IPS-15b (cell line): ENCODE measurements at regions not wholly inside any gene's neighbourhood (a gene's known extent, or its start where the extent isn't known, plus 50 kb on each side); places are given as distances from the start of the nearest gene placed in this dataset.
"Not testable (repeated sequence)": the region's sequence is repeated elsewhere in the genome, so short reads cannot be mapped to it uniquely, and the experiment has no call there.

ENCODE experiments used
- H3K27me3 ChIP-seq: one replicate; pipeline ENCODE4 v1.6.1; 2013; ENCODE audit warnings: low read length; ENCODE audit not compliant: control insufficient read depth, insufficient read depth
- H3K36me3 ChIP-seq: one replicate; pipeline ENCODE4 v1.6.1; 2013; ENCODE audit warnings: low read length; ENCODE audit not compliant: control insufficient read depth, insufficient read depth
- H3K4me1 ChIP-seq: one replicate; pipeline ENCODE4 v1.6.1; 2013; ENCODE audit warnings: mild to moderate bottlenecking, low read length; ENCODE audit not compliant: control insufficient read depth, insufficient read depth
- H3K4me3 ChIP-seq: one replicate; pipeline ENCODE4 v1.5.1; 2013; ENCODE audit warnings: low read depth, low read length
- H3K9ac ChIP-seq: one replicate; pipeline ENCODE4 v1.6.1; 2013; ENCODE audit warnings: low read depth, mild to moderate bottlenecking, low read length
- H3K9me3 ChIP-seq: one replicate; pipeline ENCODE4 v1.6.1; 2013; ENCODE audit warnings: mild to moderate bottlenecking, low read length; ENCODE audit not compliant: control insufficient read depth, insufficient read depth

DNA sequence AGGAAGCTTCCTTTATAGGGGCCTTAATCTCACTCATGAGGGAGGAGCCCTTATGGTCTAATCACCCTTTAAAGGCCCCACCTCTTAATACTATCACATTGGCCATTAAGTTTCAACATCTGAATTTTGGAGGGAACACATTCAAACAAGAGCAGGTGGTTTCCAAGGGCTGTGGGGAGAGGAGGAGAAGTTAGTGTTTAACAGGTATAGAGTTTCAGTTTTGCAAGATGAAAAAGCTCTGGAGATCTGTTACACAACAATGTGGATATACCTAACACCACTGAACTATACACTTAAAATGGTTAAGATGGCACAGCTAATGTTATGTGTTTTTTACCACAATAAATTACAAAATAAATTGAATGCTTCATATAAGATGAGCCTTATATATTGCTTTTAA is 113.4 kb upstream of the DNAH14 start:
- H3K9ac ChIP-seq: no peak overlapping the region
- no peaks in the 10 kb centered on the region for H3K27me3 ChIP-seq
- H3K36me3 ChIP-seq: no peaks in the 10 kb centered on the region
- H3K9me3 ChIP-seq: peaks cover 2% of the 10 kb centered on the region
- H3K4me3 ChIP-seq: no peak overlapping the region
- no peaks in the 10 kb centered on the region for H3K4me1 ChIP-seq

DNA sequence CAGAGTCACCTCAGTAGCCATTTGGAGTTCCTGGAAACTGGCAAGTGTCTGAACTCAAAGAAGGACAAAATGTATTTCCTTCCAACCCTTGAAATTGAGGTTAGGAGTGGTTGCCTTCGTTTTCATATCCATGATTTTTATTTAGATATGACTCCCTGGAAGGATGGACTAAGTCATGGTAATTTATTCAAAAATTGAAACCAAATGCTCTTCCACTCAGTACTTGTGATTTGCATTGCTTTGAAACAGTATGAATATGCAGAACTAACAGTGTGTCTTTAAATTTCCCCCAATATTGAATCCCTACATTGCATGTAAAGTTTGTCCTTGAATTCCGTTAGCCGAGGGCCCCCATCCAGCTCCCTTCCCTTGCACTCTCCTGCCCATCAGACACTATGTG is 112.1 kb upstream of the DNAH14 start:
- Histone ChIP-seq H3K36me3 (no peaks in the 10 kb centered on the region), H3K4me1 (no peaks in the 10 kb centered on the region), H3K9me3 (peaks cover 5% of the 10 kb centered on the region), H3K27me3 (no peaks in the 10 kb centered on the region), H3K9ac (no peak overlapping the region), H3K4me3 (no peak overlapping the region)

DNA sequence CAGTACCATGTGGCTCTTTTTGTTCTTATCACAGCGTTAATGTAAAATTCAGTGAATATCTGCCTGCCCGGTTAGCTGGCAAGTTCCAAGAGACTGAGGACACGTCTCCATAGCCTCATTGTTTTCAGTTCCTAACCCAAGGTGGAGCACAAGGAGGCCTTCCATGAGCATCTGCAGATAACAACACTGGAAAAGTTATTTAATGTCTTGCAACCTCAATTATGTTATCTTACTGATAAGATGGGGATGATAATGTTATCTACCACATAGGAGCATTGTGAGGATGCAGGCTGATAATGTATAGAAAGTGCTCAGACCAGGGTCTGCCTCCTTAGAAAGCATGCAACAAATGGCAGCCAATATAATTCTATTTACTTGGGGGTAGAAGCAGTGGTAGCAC is 109.6 kb upstream of the DNAH14 start:
- H3K4me1 ChIP-seq: no peaks in the 10 kb centered on the region
- no peak overlapping the region for H3K4me3 ChIP-seq
- H3K27me3 ChIP-seq: no peaks in the 10 kb centered on the region
- no peaks in the 10 kb centered on the region for H3K36me3 ChIP-seq
- peaks cover 5% of the 10 kb centered on the region for H3K9me3 ChIP-seq
- H3K9ac ChIP-seq: no peak overlapping the region

DNA sequence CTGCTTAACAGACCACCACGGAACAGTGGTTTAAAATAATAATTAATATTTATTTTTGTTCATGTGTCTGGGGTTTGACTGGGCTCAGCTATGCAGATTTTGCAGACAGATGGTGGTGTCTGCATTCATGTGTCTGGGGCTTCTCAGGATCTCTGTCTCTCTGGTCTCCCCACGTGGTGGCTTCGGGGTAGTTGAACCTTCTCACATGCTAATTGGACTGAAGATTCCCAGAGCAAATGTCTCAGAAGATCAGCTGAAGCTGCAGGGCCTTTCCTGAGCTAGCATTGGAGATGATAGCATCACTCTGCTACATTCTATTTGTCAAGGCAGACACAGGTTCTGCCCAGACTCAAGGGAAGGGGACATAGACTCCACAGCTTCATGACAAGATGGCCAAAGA is 109.1 kb upstream of the DNAH14 start:
- Histone ChIP-seq H3K36me3 (no peaks in the 10 kb centered on the region), H3K9me3 (peaks cover 5% of the 10 kb centered on the region), H3K9ac (no peak overlapping the region), H3K4me1 (no peaks in the 10 kb centered on the region), H3K4me3 (no peak overlapping the region), H3K27me3 (no peaks in the 10 kb centered on the region)

DNA sequence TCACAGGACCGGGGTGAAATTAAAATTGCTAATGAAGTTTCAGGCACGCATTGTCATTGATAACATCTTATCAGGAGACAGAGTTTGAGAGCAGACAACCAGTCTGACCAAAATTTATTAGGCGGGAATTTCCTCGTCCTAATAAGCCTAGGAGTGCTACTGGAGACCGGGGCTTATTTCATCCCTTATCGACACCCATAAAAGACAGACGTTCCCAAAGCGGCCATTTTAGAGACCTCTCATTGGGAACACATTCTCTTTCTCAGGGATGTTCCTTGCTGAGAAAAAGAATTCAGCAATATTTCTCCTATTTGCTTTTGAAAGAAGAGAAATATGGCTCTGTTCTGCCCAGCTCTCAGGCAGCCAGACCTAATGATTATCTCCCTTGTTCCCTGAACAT is 107.7 kb upstream of the DNAH14 start:
- not testable (repeated sequence) for H3K4me1 ChIP-seq, H3K27me3 ChIP-seq

DNA sequence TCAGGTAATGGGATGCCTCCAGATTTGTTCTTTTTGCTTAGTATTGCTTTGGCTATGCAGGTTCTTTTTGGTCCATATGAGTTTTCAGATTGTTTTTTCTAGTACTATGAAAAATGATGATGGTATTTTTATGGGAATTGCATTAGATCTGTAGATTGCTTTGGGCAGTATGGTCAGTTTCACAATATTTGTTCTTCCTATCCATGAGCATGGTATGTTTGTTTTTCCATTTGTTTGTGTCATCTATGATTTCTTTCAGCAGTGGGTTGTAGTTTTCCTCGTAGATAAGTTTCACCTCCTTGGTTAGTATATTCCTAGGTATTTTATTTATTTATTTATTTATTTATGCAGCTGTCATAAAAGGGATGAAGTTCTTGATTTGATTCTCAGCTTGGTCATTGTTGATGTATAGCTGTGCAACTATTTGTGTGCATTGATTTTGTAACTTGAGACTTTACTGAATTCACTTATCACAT is 103.9 kb upstream of the DNAH14 start:
- Histone ChIP-seq H3K4me3 (no peak overlapping the region), H3K9ac (no peak overlapping the region), H3K9me3 (peaks cover 5% of the 10 kb centered on the region), H3K36me3 (no peaks in the 10 kb centered on the region), H3K4me1 (no peaks in the 10 kb centered on the region), H3K27me3 (peaks cover 2% of the 10 kb centered on the region)

More for the DNA sequence above, 107.7 kb upstream of the DNAH14 start:
- not testable (repeated sequence) for H3K36me3 ChIP-seq, H3K9ac ChIP-seq, H3K4me3 ChIP-seq, H3K9me3 ChIP-seq

DNA sequence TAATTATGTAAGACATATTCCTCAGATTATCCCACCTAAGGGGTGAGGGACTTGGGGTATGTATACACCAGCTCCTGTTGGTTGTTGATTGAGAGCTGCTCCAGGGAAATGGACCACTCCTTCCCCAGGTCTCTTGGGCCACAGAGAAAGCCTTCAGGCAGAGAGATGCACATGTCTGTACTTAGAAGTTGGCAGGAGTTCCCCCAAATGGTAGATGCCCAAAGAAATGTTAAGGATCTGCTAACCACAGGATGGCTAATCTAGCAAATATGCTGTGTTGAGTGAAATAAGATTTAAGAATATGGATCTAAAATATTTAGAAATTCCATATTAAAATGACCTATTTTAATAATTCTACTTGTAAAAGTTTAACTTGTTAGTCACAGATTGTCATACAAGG is 100.8 kb upstream of the DNAH14 start:
- H3K4me3 ChIP-seq: no peak overlapping the region
- no peaks in the 10 kb centered on the region for H3K36me3 ChIP-seq
- H3K9me3 ChIP-seq: no peaks in the 10 kb centered on the region
- no peaks in the 10 kb centered on the region for H3K4me1 ChIP-seq
- peaks cover 2% of the 10 kb centered on the region for H3K27me3 ChIP-seq
- H3K9ac ChIP-seq: no peak overlapping the region

DNA sequence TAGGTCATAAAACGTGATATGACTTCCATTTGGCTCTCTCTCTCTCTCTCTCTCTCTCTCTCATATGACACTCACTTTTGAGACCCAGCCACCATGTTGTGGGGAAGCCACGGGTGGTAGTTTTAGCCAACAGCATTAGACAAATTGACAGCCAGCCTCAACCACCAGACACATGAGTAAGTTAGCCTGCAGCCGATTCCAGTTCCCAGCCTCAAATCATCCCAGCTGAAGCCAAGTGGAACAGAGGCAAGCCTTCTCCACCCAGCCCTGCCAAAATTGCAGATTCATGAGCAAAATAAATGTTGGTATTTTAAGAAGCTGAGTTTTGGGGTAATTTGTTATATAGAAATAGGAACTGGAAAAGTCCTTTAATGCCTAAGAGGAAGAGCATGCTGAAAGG is 98.0 kb upstream of the DNAH14 start:
- Histone ChIP-seq H3K4me3 (no peak overlapping the region), H3K9me3 (no peaks in the 10 kb centered on the region), H3K27me3 (peaks cover 2% of the 10 kb centered on the region), H3K4me1 (no peaks in the 10 kb centered on the region), H3K36me3 (no peaks in the 10 kb centered on the region), H3K9ac (no peak overlapping the region)

DNA sequence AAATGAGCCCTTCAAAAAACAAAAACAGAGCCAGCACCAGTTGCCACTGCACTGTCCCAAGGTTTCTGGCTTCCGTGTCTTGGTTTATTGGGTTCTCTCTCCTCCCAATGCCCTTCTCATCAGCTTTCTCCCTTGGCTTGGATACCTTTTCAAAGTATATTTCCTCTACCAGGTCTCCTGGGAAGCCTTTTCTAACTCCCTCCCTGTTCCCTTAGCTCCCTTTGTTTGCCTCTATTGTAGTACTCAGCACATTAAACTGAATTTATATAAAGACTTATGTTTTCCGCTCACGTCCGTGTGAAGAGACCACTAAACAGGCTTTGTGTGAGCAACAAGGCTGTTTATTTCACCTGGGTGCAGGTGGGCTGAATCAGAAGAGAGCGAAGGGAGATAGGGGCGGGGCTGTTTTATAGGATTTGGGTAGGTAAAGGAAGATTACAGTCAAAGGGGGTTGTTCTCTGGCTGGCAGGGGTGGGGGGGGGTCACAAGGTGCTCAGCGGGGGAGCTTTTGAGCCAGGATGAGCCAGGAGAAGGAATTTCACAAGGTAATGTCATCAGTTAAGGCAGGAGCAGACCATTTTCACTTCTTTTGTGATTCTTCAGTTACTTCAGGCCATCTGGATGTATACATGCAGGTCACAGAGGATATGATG is 89.7 kb upstream of the DNAH14 start:
- not testable (repeated sequence) for H3K9ac ChIP-seq, H3K4me1 ChIP-seq, H3K27me3 ChIP-seq, H3K4me3 ChIP-seq, H3K9me3 ChIP-seq, H3K36me3 ChIP-seq

DNA sequence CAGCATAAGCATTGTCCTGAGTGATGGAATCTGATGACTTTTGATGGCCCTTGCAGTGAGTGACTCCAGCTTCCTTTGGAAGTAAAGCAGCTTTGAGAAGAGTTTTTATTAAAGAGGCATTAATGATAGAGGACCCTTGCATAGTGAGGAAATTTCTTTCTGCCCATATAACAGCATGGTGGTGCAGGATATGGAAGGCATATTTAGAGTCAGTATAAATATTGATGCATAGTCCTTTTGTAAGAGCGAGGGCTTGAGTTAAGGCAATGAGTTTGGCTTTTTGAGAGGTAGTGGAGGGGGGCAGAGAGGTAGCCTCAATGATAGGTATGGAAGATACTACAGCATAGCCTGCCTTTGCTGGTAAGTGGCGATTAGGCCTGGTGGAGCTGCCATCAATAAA is 87.7 kb upstream of the DNAH14 start:
- not testable (repeated sequence) for H3K9me3 ChIP-seq, H3K27me3 ChIP-seq, H3K4me1 ChIP-seq, H3K36me3 ChIP-seq, H3K4me3 ChIP-seq, H3K9ac ChIP-seq

DNA sequence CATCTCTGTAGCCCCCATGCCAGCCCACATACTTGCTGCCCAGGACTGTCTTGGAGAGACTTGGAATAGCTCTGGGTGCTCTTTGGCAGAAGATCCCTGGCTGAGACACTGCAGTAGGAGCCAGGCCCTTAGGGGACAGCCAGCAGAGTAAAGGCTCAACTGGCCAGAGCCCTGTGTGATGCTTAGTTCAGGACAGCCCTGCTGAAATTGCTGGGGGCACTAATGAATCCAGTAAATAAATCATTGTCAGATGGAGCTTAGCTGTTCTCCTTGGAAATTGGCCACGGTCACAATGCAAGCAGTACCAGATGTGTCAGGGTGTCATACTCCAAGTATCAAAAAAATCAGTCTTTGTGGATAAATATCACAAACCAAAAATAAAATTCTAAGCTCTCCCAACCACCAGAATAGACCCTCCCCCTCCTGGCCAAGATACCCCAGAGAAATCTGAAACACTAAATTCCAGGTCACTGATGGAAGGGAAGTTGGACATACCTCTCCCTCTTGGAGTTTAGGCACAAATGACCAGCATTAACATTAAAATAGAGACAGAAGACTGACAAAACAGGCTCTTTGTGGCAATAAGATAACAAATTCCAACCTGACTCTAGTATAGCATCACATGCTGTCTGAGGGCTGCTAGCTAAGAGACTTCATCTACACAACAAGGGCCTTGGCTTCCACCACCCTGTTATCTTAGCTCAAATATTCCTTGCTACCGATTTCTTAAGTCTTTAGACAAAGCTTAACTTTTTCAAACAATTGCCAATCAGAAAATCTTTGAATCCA is 83.2 kb upstream of the DNAH14 start:
- Histone ChIP-seq H3K9ac (no peak overlapping the region), H3K27me3 (no peaks in the 10 kb centered on the region), H3K4me1 (no peaks in the 10 kb centered on the region), H3K36me3 (no peaks in the 10 kb centered on the region), H3K4me3 (no peak overlapping the region), H3K9me3 (peaks cover 2% of the 10 kb centered on the region)

DNA sequence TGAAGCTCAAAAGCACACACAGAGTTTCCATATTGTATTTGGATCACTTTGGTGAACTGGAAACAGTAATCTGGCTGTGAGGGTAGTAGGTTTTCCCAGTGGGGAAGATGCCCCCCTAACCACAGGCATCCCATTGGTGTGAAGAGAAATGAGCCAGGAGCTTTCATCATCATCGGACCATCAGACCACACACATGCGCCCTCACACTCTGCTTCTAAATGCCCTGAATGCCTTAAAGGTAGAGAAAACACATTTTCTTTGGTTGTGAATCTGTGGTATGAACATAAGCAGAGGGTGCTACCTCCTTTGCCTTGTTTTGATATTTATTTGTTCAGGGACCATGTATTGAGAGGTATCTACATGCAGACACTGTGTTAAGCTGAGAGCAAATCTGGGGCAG is 79.0 kb upstream of the DNAH14 start:
- no peaks in the 10 kb centered on the region for H3K27me3 ChIP-seq
- H3K9ac ChIP-seq: no peak overlapping the region
- no peak overlapping the region for H3K4me3 ChIP-seq
- H3K9me3 ChIP-seq: peaks cover 2% of the 10 kb centered on the region
- no peaks in the 10 kb centered on the region for H3K36me3 ChIP-seq
- no peaks in the 10 kb centered on the region for H3K4me1 ChIP-seq
